ENCODE measurements at regions not wholly inside any gene's neighbourhood (a gene's known extent, or its start where the extent isn't known, plus 50 kb on each side); places are given as distances from the start of the nearest gene placed in this dataset.

DNA sequence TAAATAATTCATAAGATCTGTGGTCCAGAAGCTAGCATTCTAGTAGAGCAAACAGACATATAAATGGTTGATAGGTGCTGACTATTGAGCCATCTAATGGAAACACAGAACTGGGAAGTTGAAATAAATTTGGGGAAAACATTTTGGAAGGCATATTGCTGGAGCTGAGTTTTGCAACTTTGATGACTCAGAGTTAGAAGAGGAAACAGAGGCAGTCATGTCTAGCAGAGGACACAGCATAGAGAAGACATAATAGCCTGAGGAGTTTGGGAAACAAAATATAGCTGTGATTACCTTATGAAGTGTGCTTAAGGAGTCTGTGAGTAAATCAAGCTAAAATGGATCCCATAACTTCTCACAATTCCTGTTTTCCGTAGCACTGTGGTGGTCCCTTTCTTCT, 86.9 kb upstream of the FLRT2 start:
- CTCF ChIA-PET: no interaction called here
- no peak for TF ChIP-seq SP1 (IDR thresholded peaks at IDR 0.05)
- TF ChIP-seq, protein P1, sequence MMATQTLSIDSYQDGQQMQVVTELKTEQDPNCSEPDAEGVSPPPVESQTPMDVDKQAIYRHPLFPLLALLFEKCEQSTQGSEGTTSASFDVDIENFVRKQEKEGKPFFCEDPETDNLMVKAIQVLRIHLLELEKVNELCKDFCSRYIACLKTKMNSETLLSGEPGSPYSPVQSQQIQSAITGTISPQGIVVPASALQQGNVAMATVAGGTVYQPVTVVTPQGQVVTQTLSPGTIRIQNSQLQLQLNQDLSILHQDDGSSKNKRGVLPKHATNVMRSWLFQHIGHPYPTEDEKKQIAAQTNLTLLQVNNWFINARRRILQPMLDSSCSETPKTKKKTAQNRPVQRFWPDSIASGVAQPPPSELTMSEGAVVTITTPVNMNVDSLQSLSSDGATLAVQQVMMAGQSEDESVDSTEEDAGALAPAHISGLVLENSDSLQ (IDR thresholded peaks at IDR 0.05): no peak
- TF ChIP-seq L3MBTL2 (conservative IDR thresholded peaks at IDR 0.05): no peak
- TF ChIP-seq BHLHE40 (IDR thresholded peaks at IDR 0.05; ENCODE audit: borderline replicate concordance): no peak
- TF ChIP-seq SUZ12 (IDR thresholded peaks at IDR 0.05): no peak
- TF ChIP-seq ELF4 (IDR thresholded peaks at IDR 0.05): no peak
- no peak for TF ChIP-seq FOXK2 (IDR thresholded peaks at IDR 0.05)
- no peak for TF ChIP-seq NFRKB (IDR thresholded peaks at IDR 0.05)
- no peak for TF ChIP-seq ZNF384 (IDR thresholded peaks at IDR 0.05)
- TF ChIP-seq TARDBP (IDR thresholded peaks at IDR 0.05): no peak
- no peak for TF ChIP-seq HDGF (IDR thresholded peaks at IDR 0.05; ENCODE audit: borderline replicate concordance)
- TF ChIP-seq ARNT (IDR thresholded peaks at IDR 0.05): no peak
- no peak for TF ChIP-seq FOXA1 (IDR thresholded peaks at IDR 0.05)
- no peak for TF ChIP-seq LEF1 (IDR thresholded peaks at IDR 0.05; ENCODE audit: borderline replicate concordance)
- no peak for TF ChIP-seq FOXM1 (IDR thresholded peaks at IDR 0.05; ENCODE audit: borderline replicate concordance)
- no peak for TF ChIP-seq CTBP1 (IDR thresholded peaks at IDR 0.05; ENCODE audit: borderline replicate concordance)
- no peak for DNase-seq (ENCODE audit: extremely low spot score)
- POLR2A ChIA-PET: no interaction called here

DNA sequence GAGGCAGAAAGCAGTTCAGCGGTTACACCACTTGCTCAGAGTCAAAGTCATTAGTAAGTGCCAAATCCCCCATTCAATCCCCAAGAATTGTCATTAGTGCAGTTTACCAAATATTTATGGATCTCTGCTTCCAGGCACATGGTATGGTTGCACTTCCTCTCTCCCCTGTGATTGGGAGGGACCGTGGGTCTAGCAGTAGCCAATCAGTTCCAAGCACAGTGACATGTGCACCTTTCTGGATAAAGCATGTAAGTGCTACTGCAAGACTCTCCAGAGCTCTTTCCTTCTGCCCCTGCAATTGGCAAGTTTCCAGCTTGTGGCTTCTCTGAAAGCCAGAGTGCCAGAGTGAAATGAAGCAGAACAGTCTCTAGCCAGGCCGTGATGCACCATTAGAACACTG, 85.3 kb upstream of the FLRT2 start:
- CTCF ChIA-PET: no interaction called here
- POLR2A ChIA-PET: no interaction called here
- no peak for DNase-seq (ENCODE audit: extremely low spot score)
- no peak for TF ChIP-seq CTBP1 (IDR thresholded peaks at IDR 0.05; ENCODE audit: borderline replicate concordance)

DNA sequence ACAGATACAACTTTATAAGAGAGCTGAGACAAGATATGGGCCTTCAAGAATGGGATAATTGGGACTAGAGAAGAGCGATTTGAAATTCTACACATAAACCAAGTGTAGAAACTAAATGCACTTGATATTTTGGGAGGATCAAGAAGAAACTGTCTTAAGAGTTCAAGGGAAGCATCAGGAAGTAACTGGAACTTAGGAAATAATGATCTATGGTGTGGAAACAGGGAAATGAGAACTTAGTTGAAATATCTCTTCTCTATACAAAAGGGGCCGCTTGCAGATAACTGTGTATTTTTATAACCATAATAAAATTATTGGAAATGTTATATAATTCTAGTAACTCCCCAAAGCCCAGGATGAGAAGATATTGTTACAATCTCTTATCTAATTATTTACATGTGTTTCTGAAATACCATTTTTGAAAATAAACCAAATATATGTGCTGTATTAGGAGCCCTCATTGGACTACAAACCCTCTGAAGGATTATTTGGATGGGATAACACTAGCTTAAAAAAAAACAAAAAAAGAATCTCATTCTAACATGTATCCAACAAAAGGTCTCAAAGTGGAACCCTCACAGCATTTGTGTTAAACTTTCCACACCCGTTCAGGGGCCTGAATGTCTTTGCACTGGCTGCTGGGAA, 84.7 kb upstream of the FLRT2 start:
- no peak for DNase-seq (ENCODE audit: extremely low spot score)
- ChIA-PET POLR2A (no interaction called here), CTCF (no interaction called here)
- TF ChIP-seq TARDBP (IDR thresholded peaks at IDR 0.05) (no peak), HDGF (IDR thresholded peaks at IDR 0.05; ENCODE audit: borderline replicate concordance) (no peak), ARNT (IDR thresholded peaks at IDR 0.05) (no peak), SUZ12 (IDR thresholded peaks at IDR 0.05) (no peak), CTBP1 (IDR thresholded peaks at IDR 0.05; ENCODE audit: borderline replicate concordance) (no peak), NFRKB (IDR thresholded peaks at IDR 0.05) (no peak), L3MBTL2 (conservative IDR thresholded peaks at IDR 0.05) (no peak), BHLHE40 (IDR thresholded peaks at IDR 0.05; ENCODE audit: borderline replicate concordance) (no peak), FOXK2 (IDR thresholded peaks at IDR 0.05) (no peak), LEF1 (IDR thresholded peaks at IDR 0.05; ENCODE audit: borderline replicate concordance) (no peak), SP1 (IDR thresholded peaks at IDR 0.05) (no peak), ELF4 (IDR thresholded peaks at IDR 0.05) (no peak), FOXM1 (IDR thresholded peaks at IDR 0.05; ENCODE audit: borderline replicate concordance) (no peak), FOXA1 (IDR thresholded peaks at IDR 0.05) (no peak), ZNF384 (IDR thresholded peaks at IDR 0.05) (no peak)
- TF ChIP-seq, protein P1 (IDR thresholded peaks at IDR 0.05): no peak

DNA sequence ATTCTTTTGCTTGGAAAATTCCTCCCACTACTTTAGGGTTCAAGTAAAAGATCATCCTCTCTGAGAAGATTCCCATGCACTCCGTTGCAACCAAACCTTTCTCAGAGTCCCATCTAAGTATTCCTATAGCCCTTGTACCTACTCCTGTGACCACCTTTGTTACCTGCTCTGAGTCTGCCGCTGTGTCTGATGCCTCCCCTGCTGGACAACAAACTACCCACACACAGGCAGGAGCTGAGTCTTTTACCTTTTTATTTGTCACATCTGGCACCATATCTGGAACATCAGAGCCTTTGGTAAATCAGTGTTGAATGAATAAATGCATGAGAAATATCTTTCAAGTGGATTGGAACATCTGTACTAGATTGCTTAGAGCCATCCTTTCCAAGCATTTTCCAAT, 82.1 kb upstream of the FLRT2 start:
- POLR2A ChIA-PET: no interaction called here
- TF ChIP-seq FOXM1 (IDR thresholded peaks at IDR 0.05; ENCODE audit: borderline replicate concordance) (no peak), ZNF384 (IDR thresholded peaks at IDR 0.05) (no peak), FOXK2 (IDR thresholded peaks at IDR 0.05) (no peak), ARNT (IDR thresholded peaks at IDR 0.05) (no peak)
- no peak for DNase-seq (ENCODE audit: extremely low spot score)
- CTCF ChIA-PET: no interaction called here

DNA sequence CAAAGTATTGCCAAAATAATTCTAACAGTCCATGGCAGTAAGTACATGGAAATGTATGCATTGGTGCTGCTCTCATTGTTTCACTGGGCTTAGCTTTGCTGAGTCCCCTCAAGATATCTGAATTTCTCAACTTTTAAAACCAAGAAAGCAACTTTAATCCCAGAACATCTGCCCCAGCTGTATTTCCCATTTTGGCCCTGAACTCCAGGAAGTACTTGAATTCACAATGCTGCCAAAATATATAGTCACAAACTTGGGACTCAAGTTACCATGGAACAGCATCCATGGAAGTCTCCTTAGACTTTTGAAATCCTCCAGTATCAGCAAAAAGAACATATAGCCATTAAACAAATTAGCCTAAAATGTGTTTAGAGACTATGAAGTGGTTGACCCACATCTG, 78.5 kb upstream of the FLRT2 start:
- TF ChIP-seq HDGF (IDR thresholded peaks at IDR 0.05; ENCODE audit: borderline replicate concordance): no peak
- TF ChIP-seq ZNF384 (IDR thresholded peaks at IDR 0.05): no peak
- TF ChIP-seq L3MBTL2 (conservative IDR thresholded peaks at IDR 0.05): no peak
- no peak for TF ChIP-seq TARDBP (IDR thresholded peaks at IDR 0.05)
- no peak for TF ChIP-seq LEF1 (IDR thresholded peaks at IDR 0.05; ENCODE audit: borderline replicate concordance)
- POLR2A ChIA-PET: no interaction called here
- CTCF ChIA-PET: no interaction called here
- DNase-seq (ENCODE audit: extremely low spot score): no peak

DNA sequence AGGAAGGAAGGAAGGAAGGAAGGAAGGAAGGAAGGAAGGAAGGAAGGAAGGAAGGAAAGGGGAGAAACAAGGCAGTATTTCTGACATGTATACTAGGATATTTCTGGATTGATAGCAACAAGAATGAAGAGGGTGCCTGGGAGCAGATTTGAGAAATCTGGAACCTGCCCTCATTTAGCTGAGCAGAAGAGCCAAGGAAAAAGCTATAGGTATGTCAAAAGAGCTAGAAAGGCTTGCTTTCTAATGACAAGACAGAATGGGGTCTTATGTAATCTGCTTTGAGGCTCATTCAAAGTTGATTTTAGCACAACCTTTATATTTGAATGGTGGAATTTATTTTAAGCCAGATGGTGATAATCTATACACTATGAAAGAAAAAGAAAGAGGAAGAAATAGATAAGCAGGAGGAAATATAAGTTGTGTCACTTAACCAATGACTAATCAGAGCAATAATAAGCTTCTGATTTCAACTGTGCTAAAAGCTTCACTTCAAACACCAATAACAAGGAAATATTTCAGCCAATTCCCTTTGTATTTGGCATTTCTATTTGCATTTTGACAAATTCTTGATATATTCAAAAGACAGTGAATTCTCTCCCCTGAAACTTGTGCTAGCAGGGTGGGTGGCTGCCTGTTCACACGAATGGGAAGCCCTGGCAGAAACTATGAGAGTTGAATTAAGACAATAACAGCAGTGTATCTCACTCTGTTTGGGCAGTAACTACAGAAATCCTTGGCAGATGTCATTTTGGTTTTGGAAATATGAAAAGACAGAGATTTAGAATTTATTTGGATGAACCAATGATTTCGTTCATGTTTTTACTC, 76.3 kb upstream of the FLRT2 start:
- no peak for DNase-seq (ENCODE audit: extremely low spot score)
- ChIA-PET POLR2A (no interaction called here), CTCF (no interaction called here)
- no peak for TF ChIP-seq NFRKB (IDR thresholded peaks at IDR 0.05)
- no peak for TF ChIP-seq FOXA1 (IDR thresholded peaks at IDR 0.05)
- TF ChIP-seq SUZ12 (IDR thresholded peaks at IDR 0.05): no peak
- no peak for TF ChIP-seq FOXK2 (IDR thresholded peaks at IDR 0.05)
- no peak for TF ChIP-seq ARNT (IDR thresholded peaks at IDR 0.05)
- no peak for TF ChIP-seq TARDBP (IDR thresholded peaks at IDR 0.05)
- TF ChIP-seq L3MBTL2 (conservative IDR thresholded peaks at IDR 0.05): no peak
- TF ChIP-seq LEF1 (IDR thresholded peaks at IDR 0.05; ENCODE audit: borderline replicate concordance): no peak

DNA sequence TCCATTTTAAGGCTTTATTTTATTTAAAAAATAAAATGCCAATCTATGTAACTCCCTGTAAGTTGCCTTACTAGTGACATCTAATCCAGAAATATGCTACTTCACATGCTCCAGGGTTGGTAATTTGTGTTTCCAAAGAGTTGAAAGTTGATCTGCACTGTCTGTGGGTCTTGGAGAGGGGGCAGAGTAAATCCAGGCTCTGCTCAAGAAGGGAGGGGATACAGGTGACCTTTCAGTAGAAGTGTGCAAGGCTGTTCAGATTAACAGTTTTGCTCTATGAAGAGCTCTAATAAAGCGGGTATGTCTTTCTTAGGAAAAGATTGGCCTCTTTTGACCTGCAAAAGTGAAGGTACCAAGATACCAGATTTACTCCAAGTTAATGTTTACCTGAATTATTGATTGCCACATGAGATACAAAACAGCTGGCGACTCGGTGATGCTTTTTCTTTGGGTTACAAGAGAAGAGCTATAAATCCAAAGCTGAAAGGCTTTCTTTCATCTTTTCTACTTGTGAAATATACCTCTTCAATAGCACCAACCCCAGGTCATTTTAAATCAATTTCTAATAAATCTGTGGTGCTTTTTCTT, 75.6 kb upstream of the FLRT2 start:
- DNase-seq (ENCODE audit: extremely low spot score): no peak
- CTCF ChIA-PET: no interaction called here
- TF ChIP-seq NFRKB (IDR thresholded peaks at IDR 0.05): no peak
- TF ChIP-seq SUZ12 (IDR thresholded peaks at IDR 0.05): no peak
- TF ChIP-seq TARDBP (IDR thresholded peaks at IDR 0.05): no peak
- TF ChIP-seq FOXM1 (IDR thresholded peaks at IDR 0.05; ENCODE audit: borderline replicate concordance): no peak
- no peak for TF ChIP-seq LEF1 (IDR thresholded peaks at IDR 0.05; ENCODE audit: borderline replicate concordance)
- TF ChIP-seq L3MBTL2 (conservative IDR thresholded peaks at IDR 0.05): no peak
- no peak for TF ChIP-seq ZNF384 (IDR thresholded peaks at IDR 0.05)
- no peak for TF ChIP-seq ARNT (IDR thresholded peaks at IDR 0.05)
- no peak for TF ChIP-seq SP1 (IDR thresholded peaks at IDR 0.05)
- TF ChIP-seq CTBP1 (IDR thresholded peaks at IDR 0.05; ENCODE audit: borderline replicate concordance): no peak
- no peak for TF ChIP-seq ELF4 (IDR thresholded peaks at IDR 0.05)
- TF ChIP-seq, protein P1 (IDR thresholded peaks at IDR 0.05): no peak
- TF ChIP-seq HDGF (IDR thresholded peaks at IDR 0.05; ENCODE audit: borderline replicate concordance): no peak
- no peak for TF ChIP-seq BHLHE40 (IDR thresholded peaks at IDR 0.05; ENCODE audit: borderline replicate concordance)
- no peak for TF ChIP-seq FOXK2 (IDR thresholded peaks at IDR 0.05)
- TF ChIP-seq FOXA1 (IDR thresholded peaks at IDR 0.05): no peak
- POLR2A ChIA-PET: no interaction called here
